Islet of Langerhans (tissue), 1 donor: ENCODE measurements at regions not wholly inside any gene's neighbourhood (a gene's known extent, or its start where the extent isn't known, plus 50 kb on each side); places are given as distances from the start of the nearest gene placed in this dataset.
"Not testable (repeated sequence)": the region's sequence is repeated elsewhere in the genome, so short reads cannot be mapped to it uniquely, and the experiment has no call there.

Experiments used
- FAIRE-seq: peaks from one replicate; lab custom pipeline; 2011; peaks lifted over from hg19 to GRCh38; lab: Jason Lieb, UNC

DNA sequence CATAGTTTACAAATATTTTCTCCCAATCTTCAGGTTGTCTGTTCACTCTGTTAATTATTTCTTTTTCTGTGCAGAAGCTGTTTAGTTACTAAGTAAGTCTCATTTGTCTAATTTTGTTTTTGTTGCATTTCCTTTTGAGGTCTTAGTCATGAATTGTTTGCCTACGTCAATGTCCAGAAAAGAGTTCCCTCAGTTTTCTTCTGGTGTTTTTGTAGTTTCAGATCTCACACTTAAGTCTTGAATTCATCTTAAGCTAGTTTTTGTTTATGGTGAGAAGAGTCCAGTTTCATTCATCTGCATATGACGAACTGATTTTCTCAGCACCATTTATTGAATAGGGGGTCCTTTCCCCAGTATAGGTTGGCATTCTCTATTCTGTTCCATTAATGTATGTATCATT lies 1252.2 kb upstream of the TMEFF2 start:
- FAIRE-seq = no peak

- FAIRE-seq = no peak
These were observed 1247.6 kb upstream of the TMEFF2 start for GRCh38 chr2:193442293-193442692.

- peak; percentile 80 for FAIRE-seq
These were observed 1233.6 kb upstream of the TMEFF2 start for GRCh38 chr2:193428336-193428818.

GRCh38 chr2:193412368-193412767 lies 1217.6 kb upstream of the TMEFF2 start:
- not testable (repeated sequence) for FAIRE-seq

GRCh38 chr2:193409951-193410350 lies 1215.2 kb upstream of the TMEFF2 start:
- FAIRE-seq = no peak

DNA sequence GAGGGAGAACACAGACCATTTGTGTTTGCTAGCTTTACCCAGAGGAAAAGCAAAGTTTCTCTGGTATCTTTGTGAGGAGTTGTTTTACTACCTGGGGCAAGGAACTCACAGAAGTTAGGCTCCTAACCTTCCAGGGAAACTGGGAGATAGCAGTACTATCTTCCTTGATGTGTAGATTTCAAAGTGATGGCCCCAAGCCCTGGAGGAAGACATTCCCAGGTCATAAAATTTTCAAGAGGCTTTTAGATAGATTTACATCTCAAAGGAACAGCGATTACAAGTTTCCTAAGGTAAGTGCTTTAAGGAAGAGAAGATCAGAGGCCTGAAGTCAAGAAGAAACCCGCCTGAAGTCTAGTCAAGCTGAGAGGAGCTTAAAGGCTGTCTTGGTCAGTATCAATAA lies 1187.8 kb upstream of the TMEFF2 start:
- FAIRE-seq = no peak

DNA sequence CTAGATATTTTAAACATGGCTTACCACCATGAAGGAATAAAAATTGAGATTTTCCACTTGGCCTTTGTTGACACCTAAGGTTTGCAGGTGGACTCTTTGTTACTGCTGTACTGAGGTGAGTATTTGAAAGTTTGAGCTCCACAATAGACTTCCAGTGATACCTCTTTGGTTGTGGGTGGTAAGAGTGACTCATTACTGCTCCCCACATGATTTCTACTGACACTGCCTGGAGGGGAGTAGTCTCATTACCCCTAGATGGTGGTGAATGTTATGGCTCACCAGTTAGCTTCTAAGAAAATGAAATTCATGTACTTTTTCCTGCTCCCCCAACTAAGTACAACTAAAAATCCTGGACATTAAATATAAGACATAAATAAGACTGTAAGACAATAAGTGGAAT lies 1183.1 kb upstream of the TMEFF2 start:
- FAIRE-seq = no peak

DNA sequence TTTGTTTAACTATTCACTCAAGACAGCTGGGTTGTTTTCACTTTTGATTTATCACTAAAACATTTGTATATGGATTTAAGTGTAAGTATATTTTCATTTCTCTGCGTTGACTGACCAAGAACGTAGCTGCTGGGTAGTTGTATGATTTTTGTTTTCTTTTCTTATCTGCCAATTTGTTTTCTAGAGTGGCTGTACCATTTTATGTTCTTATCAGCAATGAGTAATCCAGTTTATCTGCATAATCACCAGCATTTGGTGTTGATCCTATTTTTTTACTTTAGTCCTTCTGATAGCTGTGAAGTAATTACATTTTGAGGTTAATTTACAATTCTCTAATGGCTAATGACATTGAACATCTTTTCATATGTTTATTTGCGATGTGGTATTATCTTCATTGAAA lies 1178.4 kb upstream of the TMEFF2 start:
- no peak for FAIRE-seq

- FAIRE-seq = no peak
These were observed 1176.5 kb upstream of the TMEFF2 start for GRCh38 chr2:193371200-193371599.

DNA sequence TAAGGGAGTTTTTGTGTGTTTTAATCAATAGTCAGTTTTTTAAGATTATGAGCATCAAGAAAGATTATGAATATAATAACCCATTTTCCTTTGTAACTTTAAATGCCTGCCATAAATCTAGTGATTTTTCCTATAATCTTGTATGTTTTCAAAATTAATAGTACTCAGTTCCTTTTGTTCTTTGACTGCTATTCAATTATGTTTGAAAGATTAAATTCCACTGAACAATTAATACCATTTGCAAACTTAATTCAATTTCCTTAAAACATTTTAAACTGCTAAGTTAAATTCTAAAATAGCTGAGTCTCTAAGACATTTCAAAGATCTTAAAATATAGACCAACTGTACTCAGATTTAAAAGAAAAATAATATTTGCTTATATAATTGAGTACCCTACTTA lies 1173.9 kb upstream of the TMEFF2 start:
- FAIRE-seq = no peak

GRCh38 chr2:193357508-193357907 lies 1162.8 kb upstream of the TMEFF2 start:
- no peak for FAIRE-seq

- FAIRE-seq = not testable (repeated sequence)
These were observed 1158.0 kb upstream of the TMEFF2 start for GRCh38 chr2:193352665-193353242.

DNA sequence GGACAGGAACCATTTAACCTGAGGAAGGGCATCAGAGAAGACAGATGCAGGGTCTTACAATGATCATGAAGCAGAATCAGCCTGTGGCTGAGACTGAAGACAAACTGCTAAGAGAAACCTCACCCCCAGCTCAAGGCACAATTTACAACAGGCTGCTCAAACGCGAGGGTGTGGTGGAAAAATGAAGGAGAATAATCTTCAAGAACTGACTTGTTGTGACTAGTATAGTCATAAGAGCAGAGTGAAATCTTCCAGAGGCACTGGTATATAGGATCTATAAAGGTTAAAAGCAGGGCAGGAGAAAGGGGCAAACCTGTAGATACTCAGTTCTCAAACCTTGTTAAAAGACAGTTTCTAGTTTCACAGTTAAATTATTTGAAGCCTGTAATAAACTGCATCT lies 1155.8 kb upstream of the TMEFF2 start:
- no peak for FAIRE-seq

- FAIRE-seq = no peak
These were observed 1154.9 kb upstream of the TMEFF2 start for GRCh38 chr2:193349642-193350041.

GRCh38 chr2:193348055-193348454 lies 1153.3 kb upstream of the TMEFF2 start:
- no peak for FAIRE-seq

DNA sequence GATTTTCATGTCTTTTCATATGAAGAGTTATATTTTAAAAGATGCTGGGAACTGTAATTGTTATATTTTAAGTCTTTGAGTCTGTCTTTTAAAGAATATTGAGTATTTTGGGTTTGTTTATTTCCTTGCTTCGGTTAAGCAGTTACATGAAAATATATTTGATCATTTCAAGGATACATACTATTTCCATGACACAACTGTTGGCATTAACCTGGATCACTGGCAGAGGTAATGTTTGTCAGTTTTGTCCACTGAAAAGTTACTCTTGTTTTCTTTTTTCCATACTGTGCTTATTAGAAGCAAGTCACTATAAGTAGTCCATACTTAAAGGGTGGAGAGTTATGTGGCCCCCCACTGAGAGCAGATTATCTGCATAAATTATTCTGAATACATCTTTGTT lies 1142.0 kb upstream of the TMEFF2 start:
- no peak for FAIRE-seq

DNA sequence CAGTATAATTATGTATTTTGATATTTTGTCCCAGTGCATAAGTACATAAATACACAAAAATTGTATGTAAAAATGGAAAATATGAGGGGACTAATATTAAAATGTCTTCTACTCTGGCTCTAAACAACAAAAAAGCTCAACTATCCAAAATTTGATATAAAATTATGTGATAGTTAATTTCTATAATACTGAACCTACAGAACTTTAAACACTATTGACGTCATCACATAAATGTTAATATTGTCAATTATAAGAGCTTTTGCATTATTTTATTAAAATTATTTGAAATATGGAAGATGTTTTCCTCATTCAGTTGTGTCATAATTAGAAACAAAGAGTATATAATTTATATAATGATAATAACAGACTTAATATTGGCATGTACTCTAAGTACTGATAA lies 1139.7 kb upstream of the TMEFF2 start:
- no peak for FAIRE-seq

- FAIRE-seq = no peak
These were observed 1138.8 kb upstream of the TMEFF2 start for GRCh38 chr2:193333539-193333938.

- no peak for FAIRE-seq
These were observed 1138.2 kb upstream of the TMEFF2 start for GRCh38 chr2:193332941-193333340.

- FAIRE-seq = no peak
These were observed 1136.9 kb upstream of the TMEFF2 start for GRCh38 chr2:193331676-193332075.

DNA sequence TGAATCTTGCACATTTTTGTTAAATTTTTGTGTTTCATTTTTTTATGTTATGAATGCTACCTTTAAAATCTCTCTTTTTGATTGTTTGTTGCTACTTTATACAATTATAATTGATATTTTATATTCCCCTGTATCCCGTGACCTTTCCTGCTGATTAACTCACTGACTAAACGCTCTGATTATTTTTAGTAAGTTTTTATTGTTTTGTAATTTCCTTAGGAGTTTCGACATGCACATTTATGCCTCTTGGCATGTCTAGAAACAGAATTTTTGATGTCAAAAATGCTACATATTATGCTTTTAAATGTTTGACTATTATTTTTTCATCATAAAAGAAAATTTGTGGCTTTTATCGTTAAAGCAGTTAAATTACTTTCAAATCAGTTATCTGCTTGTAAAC lies 1131.6 kb upstream of the TMEFF2 start:
- no peak for FAIRE-seq

- no peak for FAIRE-seq
These were observed 1120.8 kb upstream of the TMEFF2 start for GRCh38 chr2:193315428-193316091.

GRCh38 chr2:193303464-193303863 lies 1108.7 kb upstream of the TMEFF2 start:
- FAIRE-seq = no peak

GRCh38 chr2:193294371-193294770 lies 1099.6 kb upstream of the TMEFF2 start:
- FAIRE-seq = no peak
